Gastroesophageal sphincter (tissue), 4 donors: ENCODE measurements at regions not wholly inside any gene's neighbourhood (a gene's known extent, or its start where the extent isn't known, plus 50 kb on each side); places are given as distances from the start of the nearest gene placed in this dataset.

Experiments
- ATAC-seq: fragments of 150-250 bp; one replicate; pipeline ENCODE4 v1.9.1; 2016; ENCODE audit warnings: mild to moderate bottlenecking, moderate library complexity
- H3K27ac ChIP-seq, 4 donors: fragments of 200-600 bp; sonication (generic) in 3 of 4; 1 replicate in 3 of 4; 2 replicates in 1 of 4; pipeline ENCODE4 v1.5.1; 2016 to 2019
- H3K27me3 ChIP-seq: fragments of 200-600 bp; sonication (generic); one replicate; pipeline ENCODE4 v1.5.1; 2019
- H3K36me3 ChIP-seq, 2 donors: fragments of 200-600 bp; sonication (generic); one replicate each; pipeline ENCODE4 v1.5.1; 2019; ENCODE audit warnings: control low read depth in 1 of 2
- H3K4me1 ChIP-seq, 3 donors: fragments of 200-600 bp; sonication (generic); 1 replicate in 2 of 3; 2 replicates in 1 of 3; pipeline ENCODE4 v1.5.1; 2016 to 2019; ENCODE audit warnings: control low read depth in 2 of 3
- H3K4me3 ChIP-seq, 2 donors: fragments of 200-600 bp; sonication (generic); one replicate each; pipeline ENCODE4 v1.5.1; 2019; ENCODE audit warnings: mild to moderate bottlenecking in 1 of 2, moderate library complexity in 1 of 2
- H3K9me3 ChIP-seq, 3 donors: fragments of 200-600 bp; sonication (generic); one replicate each; pipeline ENCODE4 v1.5.1; 2017 to 2019; ENCODE audit warnings: control low read depth in 2 of 3
- CTCF ChIP-seq, 4 experiments: fragments of 200-600 bp in 2 of 4; fragments of 450-650 bp in 2 of 4; sonication (generic) in 1 of 4; IDR thresholded peaks; one replicate each; pipeline ENCODE4 v1.5.1; 2017 to 2019; ENCODE audit warnings: antibody characterized with exemption in 4 of 4, mild to moderate bottlenecking in 2 of 4, moderate library complexity in 2 of 4
- EP300 ChIP-seq: sonication (generic); formaldehyde crosslinking; IDR thresholded peaks from one replicate; pipeline ENCODE4 v1.6.1; 2017; ENCODE audit warnings: antibody characterized with exemption, mild to moderate bottlenecking
- POLR2A ChIP-seq, 2 donors: fragments of 450-650 bp; IDR thresholded peaks; one replicate each; pipeline ENCODE4 v1.6.1; 2017; ENCODE audit warnings: antibody characterized with exemption in 2 of 2, mild to moderate bottlenecking in 2 of 2, moderate library complexity in 1 of 2
- POLR2AphosphoS5 ChIP-seq: sonication (generic); formaldehyde crosslinking; IDR thresholded peaks from one replicate; pipeline ENCODE4 v1.6.1; 2017; ENCODE audit warnings: antibody characterized with exemption
- WGBS, 2 donors: methylation state at CpG; one replicate each; pipeline ENCODE4 v1.1.5; 2018; ENCODE audit warnings: low coverage in 1 of 2; 5-methylcytosine and 5-hydroxymethylcytosine counted together

- no peak overlapping the region for H3K4me3 ChIP-seq
- 60 to 65% methylated on average over 1 of the region's 1 CpG for WGBS, 2 donors
- no peaks in the 10 kb centered on the region for H3K36me3 ChIP-seq
- no peaks in the 10 kb centered on the region for H3K27me3 ChIP-seq
- H3K9me3 ChIP-seq: no peaks in the 10 kb centered on the region
- peak in 1 of 4 experiments; percentile 57 for TF ChIP-seq CTCF (IDR thresholded peaks at IDR 0.05)
- TF ChIP-seq EP300: no peak
- H3K4me1 ChIP-seq: no peaks in the 10 kb centered on the region
- no peak overlapping the region for H3K27ac ChIP-seq
- ATAC-seq: no peak
These were observed 753.1 kb downstream of the NCAM2 start for GRCh38 chr21:21751286-21751685.

GRCh38 chr21:21762855-21763254 lies 764.6 kb downstream of the NCAM2 start:
- no peaks in the 10 kb centered on the region for H3K4me1 ChIP-seq
- H3K4me3 ChIP-seq: no peak overlapping the region
- H3K36me3 ChIP-seq: no peaks in the 10 kb centered on the region
- no peak for TF ChIP-seq POLR2A (IDR thresholded peaks at IDR 0.05)
- H3K9me3 ChIP-seq: no peaks in the 10 kb centered on the region
- WGBS, 2 donors: 0 to 45% methylated on average over 1 of the region's 1 CpG
- no peak for ATAC-seq
- H3K27ac ChIP-seq: no peak overlapping the region
- no peaks in the 10 kb centered on the region for H3K27me3 ChIP-seq

GRCh38 chr21:21764281-21764680 lies 766.1 kb downstream of the NCAM2 start:
- Histone ChIP-seq H3K4me3 (no peak overlapping the region), H3K36me3 (no peaks in the 10 kb centered on the region), H3K4me1 (no peaks in the 10 kb centered on the region), H3K9me3 (peaks cover 0 to 5% (median 0%) of the 10 kb centered on the region in 3 donors), H3K27ac (no peak overlapping the region), H3K27me3 (no peaks in the 10 kb centered on the region)
- 86 to 91% methylated on average over 2 of the region's 2 CpGs for WGBS, 2 donors
- TF ChIP-seq CTCF (IDR thresholded peaks at IDR 0.05): no peak
- no peak for TF ChIP-seq POLR2A (IDR thresholded peaks at IDR 0.05)
- TF ChIP-seq POLR2AphosphoS5: no peak
- TF ChIP-seq EP300: no peak
- no peak for ATAC-seq

GRCh38 chr21:21767276-21767675 lies 769.1 kb downstream of the NCAM2 start:
- TF ChIP-seq CTCF (IDR thresholded peaks at IDR 0.05) (no peak), EP300 (no peak), POLR2A (IDR thresholded peaks at IDR 0.05) (no peak), POLR2AphosphoS5 (no peak)
- Histone ChIP-seq H3K27me3 (no peaks in the 10 kb centered on the region), H3K27ac (no peak overlapping the region), H3K4me1 (no peaks in the 10 kb centered on the region), H3K9me3 (peaks cover 0 to 9% (median 0%) of the 10 kb centered on the region in 3 donors), H3K36me3 (no peaks in the 10 kb centered on the region), H3K4me3 (no peak overlapping the region)
- no peak for ATAC-seq
- WGBS, 2 donors: 50 to 65% methylated on average over 4 to 5 of the region's 5 CpGs

GRCh38 chr21:21788591-21788990 lies 790.4 kb downstream of the NCAM2 start:
- H3K27ac ChIP-seq: no peak overlapping the region
- H3K4me3 ChIP-seq: no peak overlapping the region
- H3K4me1 ChIP-seq: no peaks in the 10 kb centered on the region
- H3K27me3 ChIP-seq: no peaks in the 10 kb centered on the region
- no peaks in the 10 kb centered on the region for H3K9me3 ChIP-seq
- no peak for ATAC-seq
- H3K36me3 ChIP-seq: no peaks in the 10 kb centered on the region
- TF ChIP-seq POLR2AphosphoS5 (no peak), CTCF (IDR thresholded peaks at IDR 0.05) (no peak), POLR2A (IDR thresholded peaks at IDR 0.05) (no peak), EP300 (no peak)

- no peaks in the 10 kb centered on the region for H3K4me1 ChIP-seq
- TF ChIP-seq CTCF (IDR thresholded peaks at IDR 0.05): no peak
- no peak for TF ChIP-seq POLR2A (IDR thresholded peaks at IDR 0.05)
- TF ChIP-seq POLR2AphosphoS5: no peak
- no peak for TF ChIP-seq EP300
- no peak for ATAC-seq
- no peaks in the 10 kb centered on the region for H3K36me3 ChIP-seq
- no peak overlapping the region for H3K4me3 ChIP-seq
- no peak overlapping the region for H3K27ac ChIP-seq
- WGBS, 2 donors: 44 to 52% methylated on average over 2 of the region's 2 CpGs
- H3K27me3 ChIP-seq: no peaks in the 10 kb centered on the region
- H3K9me3 ChIP-seq: no peaks in the 10 kb centered on the region
These were observed 803.7 kb downstream of the NCAM2 start for GRCh38 chr21:21801921-21802320.
